Hepatocyte (in vitro differentiated cells): ENCODE measurements at regions not wholly inside any gene's neighbourhood (a gene's known extent, or its start where the extent isn't known, plus 50 kb on each side); places are given as distances from the start of the nearest gene placed in this dataset.

ENCODE experiments used
- CTCF ChIP-seq: fragments of 200-600 bp; sonication (generic); IDR thresholded peaks from 2 replicates; pipeline ENCODE4 v1.5.1; 2016; ENCODE audit warnings: antibody characterized with exemption, mild to moderate bottlenecking; ENCODE audit not compliant: poor library complexity
- EZH2 ChIP-seq: fragments of 200-600 bp; sonication (generic); IDR thresholded peaks from 2 replicates; pipeline ENCODE4 v1.6.1; 2016; ENCODE audit warnings: antibody characterized with exemption, mild to moderate bottlenecking, borderline replicate concordance
- EZH2phosphoT487 ChIP-seq: fragments of 200-600 bp; sonication (generic); IDR thresholded peaks from one replicate; pipeline ENCODE4 v1.6.1; 2018; ENCODE audit warnings: antibody characterized with exemption, mild to moderate bottlenecking, low read depth, moderate library complexity; ENCODE audit not compliant: unreplicated experiment, severe bottlenecking

- TF ChIP-seq CTCF = no peak
- no peak for TF ChIP-seq EZH2phosphoT487
- no peak for TF ChIP-seq EZH2
Observed at GRCh38 chr3:64870876-64871646, 183.3 kb upstream of the ADAMTS9 start.
